Stimulated activated CD4-positive, alpha-beta T cell treated with anti-CD3 and anti-CD28 coated beads, Interleukin-15, amount 100 ng/mL, for 24 hours (primary cell): ENCODE measurements at regions not wholly inside any gene's neighbourhood (a gene's known extent, or its start where the extent isn't known, plus 50 kb on each side); places are given as distances from the start of the nearest gene placed in this dataset.

Source experiments
- DNase-seq: peaks from one replicate; pipeline ENCODE4 v3.0.0-alpha.2; 2020

GRCh38 chr11:120032766-120033390 is 105.0 kb downstream of the TRIM29 start:
- no peak for DNase-seq

- DNase-seq = no peak
These were observed 106.0 kb downstream of the TRIM29 start for GRCh38 chr11:120031612-120032600.

GRCh38 chr11:120031156-120031555 is 106.8 kb downstream of the TRIM29 start:
- no peak for DNase-seq

- DNase-seq = no peak
These were observed 107.5 kb downstream of the TRIM29 start for GRCh38 chr11:120030411-120030810.

GRCh38 chr11:120029321-120029720 is 108.6 kb downstream of the TRIM29 start:
- no peak for DNase-seq

GRCh38 chr11:120028897-120029258 is 109.0 kb downstream of the TRIM29 start:
- DNase-seq = no peak

- DNase-seq = no peak
These were observed 109.6 kb downstream of the TRIM29 start for GRCh38 chr11:120028181-120028896.

- no peak for DNase-seq
These were observed 110.2 kb downstream of the TRIM29 start for GRCh38 chr11:120027546-120028180.

- DNase-seq = no peak
These were observed 112.1 kb downstream of the TRIM29 start for GRCh38 chr11:120025606-120026335.

- DNase-seq = no peak
These were observed 113.3 kb downstream of the TRIM29 start for GRCh38 chr11:120024586-120024985.

GRCh38 chr11:120024046-120024445 is 113.9 kb downstream of the TRIM29 start:
- DNase-seq = no peak

GRCh38 chr11:120023551-120023950 is 114.4 kb downstream of the TRIM29 start:
- no peak for DNase-seq

- DNase-seq = no peak
These were observed 114.8 kb downstream of the TRIM29 start for GRCh38 chr11:120023120-120023519.

- no peak for DNase-seq
These were observed 115.3 kb downstream of the TRIM29 start for GRCh38 chr11:120022617-120023016.

GRCh38 chr11:120021978-120022377 is 115.9 kb downstream of the TRIM29 start:
- no peak for DNase-seq

- no peak for DNase-seq
These were observed 116.4 kb downstream of the TRIM29 start for GRCh38 chr11:120021391-120021953.

- DNase-seq = no peak
These were observed 116.9 kb downstream of the TRIM29 start for GRCh38 chr11:120020981-120021380.

- DNase-seq = no peak
These were observed 117.4 kb downstream of the TRIM29 start for GRCh38 chr11:120020486-120020885.

GRCh38 chr11:120019191-120019590 is 118.7 kb downstream of the TRIM29 start:
- no peak for DNase-seq

- DNase-seq = no peak
These were observed 120.2 kb downstream of the TRIM29 start for GRCh38 chr11:120017582-120018150.
